GM19372 (cell line): ENCODE measurements at regions not wholly inside any gene's neighbourhood (a gene's known extent, or its start where the extent isn't known, plus 50 kb on each side); places are given as distances from the start of the nearest gene placed in this dataset.

Experiments
- ATAC-seq: cut with Tn5 transposase; IDR thresholded peaks from one replicate; pipeline ENCODE4 v1.9.1; 2021; ENCODE audit warnings: mild to moderate bottlenecking, low read depth, moderate library complexity; ENCODE audit not compliant: unreplicated experiment

- no peak for ATAC-seq
Observed at GRCh38 chr12:60822580-60822979, 1226.8 kb downstream of the SLC16A7 start.

GRCh38 chr12:60830381-60830780 lies 1234.6 kb downstream of the SLC16A7 start:
- ATAC-seq = no peak

GRCh38 chr12:60832290-60832689 lies 1236.5 kb downstream of the SLC16A7 start:
- ATAC-seq = no peak

GRCh38 chr12:60834372-60834771 lies 1238.5 kb downstream of the SLC16A7 start:
- no peak for ATAC-seq

GRCh38 chr12:60834806-60835205 lies 1239.0 kb downstream of the SLC16A7 start:
- ATAC-seq = no peak

- ATAC-seq = no peak
Observed at GRCh38 chr12:60836651-60837050, 1240.8 kb downstream of the SLC16A7 start.

- no peak for ATAC-seq
Observed at GRCh38 chr12:60842181-60842580, 1246.4 kb downstream of the SLC16A7 start.

GRCh38 chr12:60844101-60844500 lies 1248.3 kb downstream of the SLC16A7 start:
- ATAC-seq = no peak

GRCh38 chr12:60844875-60845274 lies 1249.0 kb downstream of the SLC16A7 start:
- ATAC-seq = no peak

GRCh38 chr12:60845696-60846095 lies 1249.9 kb downstream of the SLC16A7 start:
- no peak for ATAC-seq

- ATAC-seq = no peak
Observed at GRCh38 chr12:60847281-60847680, 1251.5 kb downstream of the SLC16A7 start.

- no peak for ATAC-seq
Observed at GRCh38 chr12:60849723-60850122, 1253.9 kb downstream of the SLC16A7 start.

GRCh38 chr12:60853407-60853806 lies 1257.6 kb downstream of the SLC16A7 start:
- ATAC-seq = no peak

- ATAC-seq = no peak
Observed at GRCh38 chr12:60863421-60863820, 1267.6 kb downstream of the SLC16A7 start.

- no peak for ATAC-seq
Observed at GRCh38 chr12:60872219-60872618, 1276.4 kb downstream of the SLC16A7 start.

- no peak for ATAC-seq
Observed at GRCh38 chr12:60872850-60873713, 1277.3 kb downstream of the SLC16A7 start.

- no peak for ATAC-seq
Observed at GRCh38 chr12:60874091-60874490, 1278.3 kb downstream of the SLC16A7 start.

GRCh38 chr12:60920841-60921495 lies 1325.1 kb downstream of the SLC16A7 start:
- no peak for ATAC-seq

GRCh38 chr12:60921541-60921940 lies 1325.7 kb downstream of the SLC16A7 start:
- ATAC-seq = no peak

GRCh38 chr12:60926256-60926655 lies 1330.4 kb downstream of the SLC16A7 start:
- ATAC-seq = no peak

- no peak for ATAC-seq
Observed at GRCh38 chr12:60930151-60930550, 1330.1 kb upstream of the USP15 start.
